Liver (tissue), 8 donors: ENCODE measurements at regions not wholly inside any gene's neighbourhood (a gene's known extent, or its start where the extent isn't known, plus 50 kb on each side); places are given as distances from the start of the nearest gene placed in this dataset.
A peak's percentile ranks its signal among the peaks of the same experiment; 100 is the strongest.

Experiments used
- DNase-seq: peaks from one replicate; pipeline ENCODE4 v3.0.0-alpha.2; 2017; ENCODE audit warnings: low spot score
- H3K27ac ChIP-seq, 2 donors: one replicate each; pipeline ENCODE4 v1.7.0; 2013; ENCODE audit warnings: inconsistent platforms in 2 of 2, low read length in 2 of 2, control low read depth in 1 of 2, low read depth in 1 of 2, mild to moderate bottlenecking in 1 of 2
- H3K27me3 ChIP-seq, 4 donors: one replicate each; pipeline versions ENCODE4 v1.6.1 to v1.7.0; 2013; ENCODE audit warnings: low read length in 3 of 4, inconsistent platforms in 1 of 4, mild to moderate bottlenecking in 1 of 4, moderate library complexity in 1 of 4; ENCODE audit not compliant: control insufficient read depth in 4 of 4, insufficient read depth in 4 of 4
- H3K36me3 ChIP-seq, 4 donors: one replicate each; pipeline versions ENCODE4 v1.6.1 to v1.7.0; 2013; ENCODE audit warnings: low read length in 3 of 4, mild to moderate bottlenecking in 3 of 4, low read depth in 1 of 4, moderate library complexity in 1 of 4; ENCODE audit not compliant: control insufficient read depth in 4 of 4, insufficient read depth in 3 of 4
- H3K4me1 ChIP-seq, 4 donors: one replicate each; pipeline versions ENCODE4 v1.6.1 to v1.7.0; 2013; ENCODE audit warnings: low read length in 3 of 4, mild to moderate bottlenecking in 3 of 4, moderate library complexity in 1 of 4; ENCODE audit not compliant: control insufficient read depth in 4 of 4, insufficient read depth in 4 of 4
- H3K4me3 ChIP-seq, 3 donors: one replicate each; pipeline versions ENCODE4 v1.6.1 to v1.7.0; 2013; ENCODE audit warnings: low read length in 3 of 3, control low read depth in 1 of 3, low read depth in 1 of 3, mild to moderate bottlenecking in 1 of 3
- H3K9ac ChIP-seq, 2 donors: one replicate each; pipeline ENCODE4 v1.7.0; 2013; ENCODE audit warnings: low read length in 2 of 2, mild to moderate bottlenecking in 2 of 2, moderate library complexity in 2 of 2, control low read depth in 1 of 2, low read depth in 1 of 2
- H3K9me3 ChIP-seq, 4 donors: one replicate each; pipeline versions ENCODE4 v1.6.1 to v1.7.0; 2013; ENCODE audit warnings: low read length in 3 of 4; ENCODE audit not compliant: control insufficient read depth in 4 of 4
- EGR1 ChIP-seq, 2 donors: IDR thresholded peaks; 2 replicates each; pipeline ENCODE4 v1.6.1; 2016 to 2018; ENCODE audit warnings: antibody characterized with exemption in 2 of 2, low read depth in 2 of 2
- FOXA1 ChIP-seq: IDR thresholded peaks from 2 replicates; pipeline ENCODE4 v1.6.1; 2016; ENCODE audit warnings: antibody characterized with exemption
- FOXA2 ChIP-seq: IDR thresholded peaks from 2 replicates; pipeline ENCODE4 v1.6.1; 2016; ENCODE audit warnings: antibody characterized with exemption
- GABPA ChIP-seq, 2 donors: IDR thresholded peaks in 1 of 2; conservative IDR thresholded peaks in 1 of 2; 2 replicates each; pipeline ENCODE4 v1.6.1; 2016; ENCODE audit warnings: antibody characterized with exemption in 2 of 2, mild to moderate bottlenecking in 1 of 2, moderate library complexity in 1 of 2
- HNF4A ChIP-seq, 2 donors: conservative IDR thresholded peaks; 2 replicates each; pipeline ENCODE4 v1.6.1; 2016; ENCODE audit warnings: antibody characterized with exemption in 2 of 2, mild to moderate bottlenecking in 2 of 2
- HNF4G ChIP-seq: IDR thresholded peaks from 2 replicates; pipeline ENCODE4 v1.6.1; 2016; ENCODE audit warnings: antibody characterized with exemption
- JUND ChIP-seq, 2 donors: IDR thresholded peaks; 2 replicates each; pipeline ENCODE4 v1.6.1; 2016; ENCODE audit warnings: antibody characterized with exemption in 2 of 2
- NR2F2 ChIP-seq: IDR thresholded peaks from 2 replicates; pipeline ENCODE4 v1.6.1; 2016; ENCODE audit warnings: antibody characterized with exemption
- RAD21 ChIP-seq, 2 donors: IDR thresholded peaks; 2 replicates each; pipeline ENCODE4 v1.6.1; 2016; ENCODE audit warnings: antibody characterized with exemption in 2 of 2, mild to moderate bottlenecking in 2 of 2
- RXRA ChIP-seq, 2 donors: IDR thresholded peaks; 2 replicates each; pipeline ENCODE4 v1.6.1; 2017 to 2018; ENCODE audit warnings: antibody characterized with exemption in 2 of 2, mild to moderate bottlenecking in 1 of 2
- SP1 ChIP-seq: IDR thresholded peaks from 2 replicates; pipeline ENCODE4 v1.6.1; 2018; ENCODE audit warnings: antibody characterized with exemption, mild to moderate bottlenecking
- TAF1 ChIP-seq: conservative IDR thresholded peaks from 2 replicates; pipeline ENCODE4 v1.6.1; 2016; ENCODE audit warnings: antibody characterized with exemption, mild to moderate bottlenecking
- YY1 ChIP-seq: IDR thresholded peaks from 2 replicates; pipeline ENCODE4 v1.6.1; 2016; ENCODE audit warnings: antibody characterized with exemption, mild to moderate bottlenecking
- WGBS: extraction: QIAGEN DNeasy Blood & Tissue Kit; methylation state at CpG from one replicate; pipeline ENCODE4 v1.1.7; 2013; 5-methylcytosine and 5-hydroxymethylcytosine counted together
- TF ChIP-seq, protein P1 (sequence below): IDR thresholded peaks from 2 replicates; pipeline ENCODE4 v1.6.1; 2016; ENCODE audit warnings: antibody characterized with exemption
- TF ChIP-seq, protein P2 (sequence below): fragments of 150-350 bp; IDR thresholded peaks from 2 replicates; pipeline ENCODE4 v1.5.1; 2017; ENCODE audit warnings: improper control_type of control experiment, low read depth, low read length; ENCODE audit not compliant: missing input control
- TF ChIP-seq, protein P3 (sequence below): IDR thresholded peaks from 2 replicates; pipeline ENCODE4 v1.6.1; 2016; ENCODE audit warnings: antibody characterized with exemption
- TF ChIP-seq, protein P4 (sequence below): IDR thresholded peaks from 2 replicates; pipeline ENCODE4 v1.6.1; 2016; ENCODE audit warnings: antibody characterized with exemption
- TF ChIP-seq, protein P5 (sequence below): IDR thresholded peaks from 2 replicates; pipeline ENCODE4 v1.6.1; 2016; ENCODE audit warnings: antibody characterized with exemption, mild to moderate bottlenecking
- donor health status: healthy.
- donor health status: healthy.
- donor health status: healthy.
- donor health status: healthy.
- donor health status: healthy.

DNA sequence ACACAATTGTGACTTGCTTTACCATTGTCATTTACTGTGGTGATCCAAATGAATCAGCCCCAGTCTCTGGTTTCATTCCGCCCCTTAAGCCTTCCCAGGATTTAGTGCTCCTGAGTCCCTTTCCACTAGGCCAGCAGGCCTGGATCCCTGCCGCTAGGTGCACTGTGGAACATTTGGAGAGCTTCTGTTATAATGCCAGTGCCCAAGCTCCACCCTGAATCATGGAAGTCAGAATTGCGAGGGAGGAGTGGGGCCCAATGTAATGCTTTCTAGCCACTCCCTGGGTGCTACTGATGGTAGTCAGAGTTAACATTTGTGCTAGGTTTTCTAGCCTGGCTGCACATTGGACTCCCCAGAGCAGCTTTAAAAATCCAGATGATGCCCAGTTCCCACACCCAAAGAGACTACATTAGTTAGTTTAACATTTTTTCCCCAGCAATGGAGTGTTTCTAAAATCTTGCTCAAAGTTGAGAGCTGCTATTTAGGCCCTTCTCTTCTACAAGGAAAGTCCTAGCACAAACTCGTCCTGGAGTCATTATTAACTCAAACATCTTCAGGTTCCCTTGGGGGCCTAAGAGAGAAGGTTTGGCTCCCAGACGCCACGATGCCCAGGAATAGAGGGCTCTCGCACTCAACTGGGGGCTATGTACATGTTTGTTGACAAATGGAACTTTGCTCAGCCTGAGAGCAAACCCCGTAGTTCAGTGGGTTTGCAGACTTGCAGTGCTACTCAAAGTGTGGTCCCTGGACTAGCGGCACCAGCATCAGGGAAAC, 366.7 kb upstream of the PROK2 start:
- Histone ChIP-seq H3K27me3 (no peaks in the 10 kb centered on the region), H3K9me3 (no peaks in the 10 kb centered on the region), H3K36me3 (no peaks in the 10 kb centered on the region), H3K4me3 (peak overlapping the region; percentile 26 to 44 (median 44)), H3K4me1 (peaks cover 5 to 64% (median 50%) of the 10 kb centered on the region in 4 donors), H3K27ac (peak overlapping the region; percentile 83 to 94), H3K9ac (peak overlapping the region; percentile 39 to 40)
- DNase-seq, result no peak
- no peak for TF ChIP-seq FOXA2
- TF ChIP-seq, protein P1, sequence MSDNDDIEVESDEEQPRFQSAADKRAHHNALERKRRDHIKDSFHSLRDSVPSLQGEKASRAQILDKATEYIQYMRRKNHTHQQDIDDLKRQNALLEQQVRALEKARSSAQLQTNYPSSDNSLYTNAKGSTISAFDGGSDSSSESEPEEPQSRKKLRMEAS, result no peak
- TF ChIP-seq EGR1 (IDR thresholded peaks at IDR 0.05; ENCODE audit: low read depth in 2 of 2), result no peak
- TF ChIP-seq, protein P2, sequence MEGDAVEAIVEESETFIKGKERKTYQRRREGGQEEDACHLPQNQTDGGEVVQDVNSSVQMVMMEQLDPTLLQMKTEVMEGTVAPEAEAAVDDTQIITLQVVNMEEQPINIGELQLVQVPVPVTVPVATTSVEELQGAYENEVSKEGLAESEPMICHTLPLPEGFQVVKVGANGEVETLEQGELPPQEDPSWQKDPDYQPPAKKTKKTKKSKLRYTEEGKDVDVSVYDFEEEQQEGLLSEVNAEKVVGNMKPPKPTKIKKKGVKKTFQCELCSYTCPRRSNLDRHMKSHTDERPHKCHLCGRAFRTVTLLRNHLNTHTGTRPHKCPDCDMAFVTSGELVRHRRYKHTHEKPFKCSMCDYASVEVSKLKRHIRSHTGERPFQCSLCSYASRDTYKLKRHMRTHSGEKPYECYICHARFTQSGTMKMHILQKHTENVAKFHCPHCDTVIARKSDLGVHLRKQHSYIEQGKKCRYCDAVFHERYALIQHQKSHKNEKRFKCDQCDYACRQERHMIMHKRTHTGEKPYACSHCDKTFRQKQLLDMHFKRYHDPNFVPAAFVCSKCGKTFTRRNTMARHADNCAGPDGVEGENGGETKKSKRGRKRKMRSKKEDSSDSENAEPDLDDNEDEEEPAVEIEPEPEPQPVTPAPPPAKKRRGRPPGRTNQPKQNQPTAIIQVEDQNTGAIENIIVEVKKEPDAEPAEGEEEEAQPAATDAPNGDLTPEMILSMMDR, result peak; percentile 24
- no peak for TF ChIP-seq HNF4G
- TF ChIP-seq RXRA (IDR thresholded peaks at IDR 0.05), result no peak
- no peak for TF ChIP-seq JUND (IDR thresholded peaks at IDR 0.05)
- no peak for TF ChIP-seq FOXA1
- TF ChIP-seq NR2F2, result no peak
- no peak for TF ChIP-seq TAF1
- TF ChIP-seq YY1, result no peak
- TF ChIP-seq GABPA (IDR thresholded peaks at IDR 0.05 in 1 of 2, conservative IDR thresholded peaks at IDR 0.05 in 1 of 2), result no peak
- peak in 1 of 2 donors; percentile 39 for TF ChIP-seq RAD21 (IDR thresholded peaks at IDR 0.05)
- TF ChIP-seq, protein P3, sequence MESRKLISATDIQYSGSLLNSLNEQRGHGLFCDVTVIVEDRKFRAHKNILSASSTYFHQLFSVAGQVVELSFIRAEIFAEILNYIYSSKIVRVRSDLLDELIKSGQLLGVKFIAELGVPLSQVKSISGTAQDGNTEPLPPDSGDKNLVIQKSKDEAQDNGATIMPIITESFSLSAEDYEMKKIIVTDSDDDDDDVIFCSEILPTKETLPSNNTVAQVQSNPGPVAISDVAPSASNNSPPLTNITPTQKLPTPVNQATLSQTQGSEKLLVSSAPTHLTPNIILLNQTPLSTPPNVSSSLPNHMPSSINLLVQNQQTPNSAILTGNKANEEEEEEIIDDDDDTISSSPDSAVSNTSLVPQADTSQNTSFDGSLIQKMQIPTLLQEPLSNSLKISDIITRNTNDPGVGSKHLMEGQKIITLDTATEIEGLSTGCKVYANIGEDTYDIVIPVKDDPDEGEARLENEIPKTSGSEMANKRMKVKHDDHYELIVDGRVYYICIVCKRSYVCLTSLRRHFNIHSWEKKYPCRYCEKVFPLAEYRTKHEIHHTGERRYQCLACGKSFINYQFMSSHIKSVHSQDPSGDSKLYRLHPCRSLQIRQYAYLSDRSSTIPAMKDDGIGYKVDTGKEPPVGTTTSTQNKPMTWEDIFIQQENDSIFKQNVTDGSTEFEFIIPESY, result no peak
- TF ChIP-seq, protein P4, sequence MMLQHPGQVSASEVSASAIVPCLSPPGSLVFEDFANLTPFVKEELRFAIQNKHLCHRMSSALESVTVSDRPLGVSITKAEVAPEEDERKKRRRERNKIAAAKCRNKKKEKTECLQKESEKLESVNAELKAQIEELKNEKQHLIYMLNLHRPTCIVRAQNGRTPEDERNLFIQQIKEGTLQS, result no peak
- TF ChIP-seq SP1, result no peak
- TF ChIP-seq, protein P5, sequence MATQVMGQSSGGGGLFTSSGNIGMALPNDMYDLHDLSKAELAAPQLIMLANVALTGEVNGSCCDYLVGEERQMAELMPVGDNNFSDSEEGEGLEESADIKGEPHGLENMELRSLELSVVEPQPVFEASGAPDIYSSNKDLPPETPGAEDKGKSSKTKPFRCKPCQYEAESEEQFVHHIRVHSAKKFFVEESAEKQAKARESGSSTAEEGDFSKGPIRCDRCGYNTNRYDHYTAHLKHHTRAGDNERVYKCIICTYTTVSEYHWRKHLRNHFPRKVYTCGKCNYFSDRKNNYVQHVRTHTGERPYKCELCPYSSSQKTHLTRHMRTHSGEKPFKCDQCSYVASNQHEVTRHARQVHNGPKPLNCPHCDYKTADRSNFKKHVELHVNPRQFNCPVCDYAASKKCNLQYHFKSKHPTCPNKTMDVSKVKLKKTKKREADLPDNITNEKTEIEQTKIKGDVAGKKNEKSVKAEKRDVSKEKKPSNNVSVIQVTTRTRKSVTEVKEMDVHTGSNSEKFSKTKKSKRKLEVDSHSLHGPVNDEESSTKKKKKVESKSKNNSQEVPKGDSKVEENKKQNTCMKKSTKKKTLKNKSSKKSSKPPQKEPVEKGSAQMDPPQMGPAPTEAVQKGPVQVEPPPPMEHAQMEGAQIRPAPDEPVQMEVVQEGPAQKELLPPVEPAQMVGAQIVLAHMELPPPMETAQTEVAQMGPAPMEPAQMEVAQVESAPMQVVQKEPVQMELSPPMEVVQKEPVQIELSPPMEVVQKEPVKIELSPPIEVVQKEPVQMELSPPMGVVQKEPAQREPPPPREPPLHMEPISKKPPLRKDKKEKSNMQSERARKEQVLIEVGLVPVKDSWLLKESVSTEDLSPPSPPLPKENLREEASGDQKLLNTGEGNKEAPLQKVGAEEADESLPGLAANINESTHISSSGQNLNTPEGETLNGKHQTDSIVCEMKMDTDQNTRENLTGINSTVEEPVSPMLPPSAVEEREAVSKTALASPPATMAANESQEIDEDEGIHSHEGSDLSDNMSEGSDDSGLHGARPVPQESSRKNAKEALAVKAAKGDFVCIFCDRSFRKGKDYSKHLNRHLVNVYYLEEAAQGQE, result peak; percentile 6
- no peak for TF ChIP-seq HNF4A (conservative IDR thresholded peaks at IDR 0.05)
- 44% methylated on average over 9 of the region's 9 CpGs for WGBS
